GM10266 (cell line): ENCODE measurements at regions not wholly inside any gene's neighbourhood (a gene's known extent, or its start where the extent isn't known, plus 50 kb on each side); places are given as distances from the start of the nearest gene placed in this dataset.
"Not testable (repeated sequence)": the region's sequence is repeated elsewhere in the genome, so short reads cannot be mapped to it uniquely, and the experiment has no call there.

Source experiments
- DNase-seq: peaks from one replicate; pipeline ENCODE4 v3.0.0; 2012; ENCODE audit errors: extremely low spot score
- CTCF ChIP-seq: IDR thresholded peaks from 2 replicates; pipeline ENCODE4 v1.5.1; 2012; ENCODE audit warnings: mild to moderate bottlenecking, low read depth; ENCODE audit not compliant: control insufficient read depth, insufficient read depth; ENCODE audit errors: missing control alignments

- TF ChIP-seq CTCF, result no peak
- DNase-seq, result no peak
These were observed 391.6 kb upstream of the FKBP1C start for GRCh38 chr6:62819640-62820039.

DNA sequence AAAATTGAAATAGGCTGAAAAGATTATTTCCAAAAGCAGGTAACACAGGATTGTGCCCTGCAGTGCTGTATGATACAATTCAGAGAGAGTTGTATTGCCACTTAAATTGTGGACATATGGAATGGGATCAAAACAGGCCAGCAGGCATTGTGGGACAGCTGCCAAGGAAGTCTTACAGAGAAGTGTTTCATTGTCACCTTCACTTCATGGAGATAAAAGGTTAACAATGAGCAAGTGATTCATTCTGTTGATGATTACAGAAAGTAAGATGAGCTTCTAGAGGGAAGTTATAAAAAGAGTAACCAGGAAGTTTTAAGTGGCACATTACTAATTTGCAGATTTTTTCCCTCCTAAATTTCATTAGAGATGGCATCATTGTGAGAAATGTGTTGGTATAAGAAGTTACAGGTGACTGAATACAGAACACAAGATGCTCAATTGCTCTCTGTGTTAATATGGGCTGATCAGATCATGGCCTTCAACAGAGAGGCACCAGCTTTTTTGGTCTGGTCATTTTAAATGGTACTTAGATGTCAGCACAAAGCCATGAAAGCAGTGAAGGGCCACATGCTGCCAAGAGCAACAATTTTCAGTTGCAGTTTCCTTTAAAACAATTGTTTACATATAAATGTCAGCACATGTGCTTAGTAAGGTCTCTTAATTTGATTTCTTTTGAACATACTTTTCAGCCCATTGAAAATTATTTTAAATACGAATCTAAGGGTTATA, 402.5 kb upstream of the FKBP1C start:
- TF ChIP-seq CTCF, result no peak
- no peak for DNase-seq

GRCh38 chr6:62805431-62805830, 405.8 kb upstream of the FKBP1C start:
- TF ChIP-seq CTCF, result no peak
- DNase-seq, result no peak

- no peak for DNase-seq
These were observed 408.2 kb upstream of the FKBP1C start for GRCh38 chr6:62803094-62803493.

GRCh38 chr6:62797190-62797589, 414.1 kb upstream of the FKBP1C start:
- no peak for TF ChIP-seq CTCF
- no peak for DNase-seq

More at GRCh38 chr6:62803094-62803493, 408.2 kb upstream of the FKBP1C start:
- TF ChIP-seq CTCF, result no peak

DNA sequence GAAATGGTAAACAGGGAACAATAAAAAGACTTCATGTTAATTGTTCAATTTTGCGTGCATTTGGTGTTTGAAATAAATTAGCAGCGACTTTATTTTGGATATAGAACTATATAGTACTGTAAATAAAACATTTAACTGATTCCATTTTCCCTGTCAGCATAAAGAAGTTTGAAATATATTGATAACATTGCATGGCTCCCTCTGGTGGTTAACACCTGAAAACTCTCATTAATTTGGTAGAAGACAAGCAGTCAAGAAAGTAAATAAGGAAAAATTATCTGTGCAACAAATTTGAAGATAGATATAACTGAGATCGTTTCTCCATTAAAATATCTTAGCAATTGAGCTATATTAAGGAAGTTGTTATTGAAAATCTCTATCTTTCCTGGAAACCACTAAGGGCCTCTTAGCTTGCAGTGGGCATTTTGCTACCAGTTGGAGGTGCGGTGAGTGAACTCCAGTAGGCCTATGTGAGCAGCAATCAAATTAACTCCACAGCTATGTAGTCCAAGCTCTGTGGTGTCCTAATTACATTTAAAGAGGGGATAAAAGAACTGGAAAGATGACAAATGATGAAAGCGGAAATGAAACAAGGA, 435.7 kb upstream of the FKBP1C start:
- peak; percentile 12 for DNase-seq
- peak; percentile 58 for TF ChIP-seq CTCF

- not testable (repeated sequence) for DNase-seq
These were observed 445.1 kb upstream of the FKBP1C start for GRCh38 chr6:62766174-62766573.

GRCh38 chr6:62764841-62765240, 446.4 kb upstream of the FKBP1C start:
- no peak for TF ChIP-seq CTCF
- DNase-seq, result no peak
